Fibroblast of lung (primary cell): ENCODE measurements at regions not wholly inside any gene's neighbourhood (a gene's known extent, or its start where the extent isn't known, plus 50 kb on each side); places are given as distances from the start of the nearest gene placed in this dataset.

Experiments
- DNase-seq, 2 donors: peaks; one replicate each; pipeline versions ENCODE4 v3.0.0 to v3.0.0-alpha.2; 2010; ENCODE audit warnings: low read depth in 2 of 2
- H2AFZ ChIP-seq: 2 replicates; pipeline ENCODE4 v1.5.1; 2012; ENCODE audit warnings: low read length, control low read depth, inconsistent platforms
- H3K27ac ChIP-seq: 2 replicates; pipeline ENCODE4 v1.5.1; 2011; ENCODE audit warnings: low read length, control low read depth; ENCODE audit not compliant: insufficient read depth
- H3K27me3 ChIP-seq: 2 replicates; pipeline ENCODE4 v1.5.1; 2011; ENCODE audit warnings: mild to moderate bottlenecking, low read length; ENCODE audit not compliant: control insufficient read depth, insufficient read depth
- H3K36me3 ChIP-seq: 2 replicates; pipeline ENCODE4 v1.5.1; 2011; ENCODE audit warnings: low read length; ENCODE audit not compliant: control insufficient read depth, insufficient read depth
- H3K4me1 ChIP-seq: 2 replicates; pipeline ENCODE4 v1.5.1; 2011; ENCODE audit warnings: low read length; ENCODE audit not compliant: control insufficient read depth, insufficient read depth; ENCODE audit errors: extremely low read depth
- H3K4me2 ChIP-seq: 2 replicates; pipeline ENCODE4 v1.5.1; 2011; ENCODE audit warnings: low read length, control low read depth; ENCODE audit not compliant: insufficient read depth; ENCODE audit errors: extremely low read depth
- H3K4me3 ChIP-seq, 4 experiments: fragments of 200-600 bp in 1 of 4; sonication (generic) in 1 of 4; replicated peaks in 1 of 4; 2 replicates each; pipeline ENCODE4 v1.5.1; 2011 to 2016; ENCODE audit warnings: low read length in 4 of 4, low read depth in 3 of 4, mild to moderate bottlenecking in 3 of 4, control low read depth in 2 of 4, inconsistent platforms in 1 of 4, mixed read lengths in 1 of 4; ENCODE audit not compliant: insufficient read depth in 1 of 4; ENCODE audit errors: control extremely low read depth in 1 of 4
- H3K79me2 ChIP-seq: 2 replicates; pipeline ENCODE4 v1.5.1; 2012; ENCODE audit warnings: mild to moderate bottlenecking, low read length, inconsistent platforms; ENCODE audit not compliant: control insufficient read depth, insufficient read depth
- H3K9ac ChIP-seq: 2 replicates; pipeline ENCODE4 v1.5.1; 2011; ENCODE audit warnings: mild to moderate bottlenecking, low read length, control low read depth; ENCODE audit not compliant: insufficient read depth
- H3K9me3 ChIP-seq: 2 replicates; pipeline ENCODE4 v1.5.1; 2012; ENCODE audit warnings: low read depth, low read length; ENCODE audit not compliant: control insufficient read depth, insufficient read depth
- H4K20me1 ChIP-seq: 2 replicates; pipeline ENCODE4 v1.5.1; 2011; ENCODE audit warnings: low read length; ENCODE audit not compliant: control insufficient read depth, insufficient read depth; ENCODE audit errors: extremely low read depth
- EZH2 ChIP-seq: IDR thresholded peaks from 2 replicates; pipeline ENCODE4 v1.5.1; 2012; ENCODE audit warnings: low read length, control low read depth, mild to moderate bottlenecking; ENCODE audit errors: missing control alignments
- TF ChIP-seq, protein P1 (sequence below), 2 donors: IDR thresholded peaks in 1 of 2; conservative IDR thresholded peaks in 1 of 2; 1 replicate in 1 of 2; 2 replicates in 1 of 2; pipeline ENCODE4 v1.5.1; 2011 to 2012; ENCODE audit warnings: low read length in 2 of 2, control low read depth in 1 of 2, inconsistent platforms in 1 of 2, low read depth in 1 of 2, mild to moderate bottlenecking in 1 of 2

DNA sequence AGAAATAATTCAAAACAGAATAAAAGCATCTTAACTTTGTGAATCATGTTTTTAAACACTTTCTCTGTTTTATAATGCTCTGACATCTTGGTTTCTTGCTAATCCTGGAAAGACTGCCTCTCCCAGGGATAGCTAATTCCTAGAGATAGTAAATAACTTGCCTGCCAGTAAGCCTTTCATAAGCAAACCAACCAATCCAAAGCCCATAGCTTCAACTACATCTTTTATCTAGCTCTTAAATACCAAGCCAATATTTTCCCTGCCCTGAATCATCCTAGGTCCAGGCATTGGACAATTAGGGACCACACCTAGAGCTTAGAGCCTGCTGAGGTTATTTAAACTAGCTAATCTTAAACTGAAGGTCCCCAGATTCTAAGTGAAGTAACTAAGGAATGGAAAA is 223.7 kb upstream of the DIPK2B start:
- Histone ChIP-seq H3K27ac (no peak overlapping the region), H3K4me3 (no peak overlapping the region), H3K79me2 (no peaks in the 10 kb centered on the region), H3K9me3 (no peaks in the 10 kb centered on the region), H3K9ac (no peak overlapping the region), H3K36me3 (no peaks in the 10 kb centered on the region), H3K27me3 (no peaks in the 10 kb centered on the region), H3K4me1 (no peaks in the 10 kb centered on the region), H3K4me2 (no peak overlapping the region), H4K20me1 (no peaks in the 10 kb centered on the region), H2AFZ (no peak overlapping the region)
- TF ChIP-seq, protein P1, sequence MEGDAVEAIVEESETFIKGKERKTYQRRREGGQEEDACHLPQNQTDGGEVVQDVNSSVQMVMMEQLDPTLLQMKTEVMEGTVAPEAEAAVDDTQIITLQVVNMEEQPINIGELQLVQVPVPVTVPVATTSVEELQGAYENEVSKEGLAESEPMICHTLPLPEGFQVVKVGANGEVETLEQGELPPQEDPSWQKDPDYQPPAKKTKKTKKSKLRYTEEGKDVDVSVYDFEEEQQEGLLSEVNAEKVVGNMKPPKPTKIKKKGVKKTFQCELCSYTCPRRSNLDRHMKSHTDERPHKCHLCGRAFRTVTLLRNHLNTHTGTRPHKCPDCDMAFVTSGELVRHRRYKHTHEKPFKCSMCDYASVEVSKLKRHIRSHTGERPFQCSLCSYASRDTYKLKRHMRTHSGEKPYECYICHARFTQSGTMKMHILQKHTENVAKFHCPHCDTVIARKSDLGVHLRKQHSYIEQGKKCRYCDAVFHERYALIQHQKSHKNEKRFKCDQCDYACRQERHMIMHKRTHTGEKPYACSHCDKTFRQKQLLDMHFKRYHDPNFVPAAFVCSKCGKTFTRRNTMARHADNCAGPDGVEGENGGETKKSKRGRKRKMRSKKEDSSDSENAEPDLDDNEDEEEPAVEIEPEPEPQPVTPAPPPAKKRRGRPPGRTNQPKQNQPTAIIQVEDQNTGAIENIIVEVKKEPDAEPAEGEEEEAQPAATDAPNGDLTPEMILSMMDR (conservative IDR thresholded peaks at IDR 0.05 in 1 of 2, IDR thresholded peaks at IDR 0.05 in 1 of 2; ENCODE audit: low read depth in 1 of 2, low read length in 2 of 2): no peak
- TF ChIP-seq EZH2: no peak
- no peak for DNase-seq

DNA sequence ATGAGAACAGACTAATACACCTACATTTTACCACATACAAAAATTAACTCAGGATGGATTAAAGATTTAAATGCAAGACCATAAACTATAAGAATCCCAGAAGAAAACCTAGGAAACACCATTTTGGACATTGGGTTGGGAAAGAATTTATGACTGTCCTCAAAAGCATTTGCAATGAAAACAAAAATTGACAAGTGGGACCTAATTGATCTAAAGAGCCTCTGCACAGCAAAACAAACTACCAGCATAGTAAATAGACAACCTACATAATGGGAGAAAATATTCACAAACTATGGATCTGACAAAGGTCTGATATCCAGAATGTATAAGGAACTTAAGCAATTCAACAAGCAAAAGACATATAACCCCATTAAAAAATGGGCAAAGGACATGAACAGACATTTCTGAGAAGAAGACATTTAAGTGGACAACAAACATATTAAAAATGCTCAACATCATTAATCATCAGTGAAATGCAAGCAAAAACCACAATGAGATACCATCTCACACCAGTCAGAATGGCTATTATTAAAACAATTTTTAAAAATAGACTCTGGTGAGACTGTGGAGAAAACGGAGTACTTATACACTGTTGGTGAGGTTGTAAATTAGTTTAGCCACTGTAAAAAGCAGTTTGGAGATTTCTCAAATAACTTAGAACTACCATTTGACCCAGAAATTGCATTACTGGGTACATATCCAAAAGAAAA is 221.7 kb upstream of the DIPK2B start:
- Histone ChIP-seq H3K79me2 (no peaks in the 10 kb centered on the region), H3K4me2 (no peak overlapping the region), H3K27me3 (no peaks in the 10 kb centered on the region), H4K20me1 (no peaks in the 10 kb centered on the region), H3K36me3 (no peaks in the 10 kb centered on the region), H3K9ac (no peak overlapping the region), H2AFZ (no peak overlapping the region), H3K4me1 (no peaks in the 10 kb centered on the region), H3K4me3 (no peak overlapping the region), H3K9me3 (no peaks in the 10 kb centered on the region), H3K27ac (no peak overlapping the region)
- TF ChIP-seq EZH2: no peak
- TF ChIP-seq, protein P1 (conservative IDR thresholded peaks at IDR 0.05 in 1 of 2, IDR thresholded peaks at IDR 0.05 in 1 of 2; ENCODE audit: low read depth in 1 of 2, low read length in 2 of 2): no peak
- DNase-seq: peak; percentile 12 to 53

DNA sequence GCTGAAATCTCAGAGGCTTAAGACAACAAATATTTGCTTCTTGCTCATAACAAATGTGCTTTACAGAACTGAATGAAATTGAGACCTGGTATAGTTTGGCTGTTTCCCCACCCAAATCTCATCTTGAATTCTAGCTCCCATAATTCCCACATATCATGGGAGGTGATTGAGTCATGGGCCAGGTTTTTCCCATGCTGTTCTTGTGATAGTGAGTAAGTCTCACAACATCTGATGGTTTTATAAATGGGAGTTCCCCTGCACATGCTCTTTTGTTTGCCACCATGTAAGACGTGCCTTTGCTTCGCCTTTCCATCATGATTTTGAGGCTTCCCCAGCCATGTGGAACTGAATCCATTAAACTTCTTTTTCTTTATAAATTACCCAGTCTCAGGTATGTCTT is 221.1 kb upstream of the DIPK2B start:
- Histone ChIP-seq H4K20me1 (no peaks in the 10 kb centered on the region), H3K27me3 (no peaks in the 10 kb centered on the region), H3K9ac (no peak overlapping the region), H3K9me3 (no peaks in the 10 kb centered on the region), H2AFZ (no peak overlapping the region), H3K36me3 (no peaks in the 10 kb centered on the region), H3K4me2 (no peak overlapping the region), H3K4me3 (no peak overlapping the region), H3K27ac (no peak overlapping the region), H3K79me2 (no peaks in the 10 kb centered on the region), H3K4me1 (no peaks in the 10 kb centered on the region)
- TF ChIP-seq EZH2: no peak
- TF ChIP-seq, protein P1 (conservative IDR thresholded peaks at IDR 0.05 in 1 of 2, IDR thresholded peaks at IDR 0.05 in 1 of 2; ENCODE audit: low read depth in 1 of 2, low read length in 2 of 2): no peak
- DNase-seq: no peak
